ENCODE measurements at regions not wholly inside any gene's neighbourhood (a gene's known extent, or its start where the extent isn't known, plus 50 kb on each side); places are given as distances from the start of the nearest gene placed in this dataset.

DNA sequence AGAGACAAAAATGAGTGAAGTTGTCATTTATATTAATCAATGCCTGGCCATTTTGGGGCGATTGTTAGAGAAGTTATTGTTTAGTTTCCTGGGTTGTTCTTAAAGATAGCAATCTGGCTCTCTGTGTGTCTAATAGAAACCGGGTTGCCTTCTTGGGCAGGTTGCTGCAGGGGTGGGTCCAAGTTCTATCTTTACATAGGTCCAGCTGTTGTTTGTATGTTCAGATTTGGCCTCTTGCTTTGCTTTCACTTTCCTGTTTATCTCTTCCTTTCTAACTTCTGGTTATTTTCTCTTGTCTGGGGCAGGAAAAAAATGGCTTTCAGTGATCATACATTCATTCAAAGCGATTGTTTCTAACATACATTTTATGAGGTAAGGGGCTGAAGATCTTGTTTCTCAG, 128.4 kb upstream of the NOX3 start:
- Histone ChIP-seq H3K27ac (ENCODE audit: low read depth, low read length) (no peak overlapping the region), H3K9ac (ENCODE audit: low read length) (no peak overlapping the region), H3K4me1 (ENCODE audit: control insufficient read depth, insufficient read depth, low read length) (no peaks in the 10 kb centered on the region; the same call in 1 of the 2 replicates), H3K27me3 (ENCODE audit: control insufficient read depth, insufficient read depth, low read length) (no peaks in the 10 kb centered on the region), H3K4me3 (ENCODE audit: low read depth, low read length) (no peak overlapping the region), H3K9me3 (ENCODE audit: control insufficient read depth, insufficient read depth, low read depth, low read length) (0 out of 2 replicates have a peak, but pooled peaks cover 5% of the 10 kb centered on the region), H3K36me3 (ENCODE audit: control insufficient read depth, insufficient read depth, low read length) (no peaks in the 10 kb centered on the region)

DNA sequence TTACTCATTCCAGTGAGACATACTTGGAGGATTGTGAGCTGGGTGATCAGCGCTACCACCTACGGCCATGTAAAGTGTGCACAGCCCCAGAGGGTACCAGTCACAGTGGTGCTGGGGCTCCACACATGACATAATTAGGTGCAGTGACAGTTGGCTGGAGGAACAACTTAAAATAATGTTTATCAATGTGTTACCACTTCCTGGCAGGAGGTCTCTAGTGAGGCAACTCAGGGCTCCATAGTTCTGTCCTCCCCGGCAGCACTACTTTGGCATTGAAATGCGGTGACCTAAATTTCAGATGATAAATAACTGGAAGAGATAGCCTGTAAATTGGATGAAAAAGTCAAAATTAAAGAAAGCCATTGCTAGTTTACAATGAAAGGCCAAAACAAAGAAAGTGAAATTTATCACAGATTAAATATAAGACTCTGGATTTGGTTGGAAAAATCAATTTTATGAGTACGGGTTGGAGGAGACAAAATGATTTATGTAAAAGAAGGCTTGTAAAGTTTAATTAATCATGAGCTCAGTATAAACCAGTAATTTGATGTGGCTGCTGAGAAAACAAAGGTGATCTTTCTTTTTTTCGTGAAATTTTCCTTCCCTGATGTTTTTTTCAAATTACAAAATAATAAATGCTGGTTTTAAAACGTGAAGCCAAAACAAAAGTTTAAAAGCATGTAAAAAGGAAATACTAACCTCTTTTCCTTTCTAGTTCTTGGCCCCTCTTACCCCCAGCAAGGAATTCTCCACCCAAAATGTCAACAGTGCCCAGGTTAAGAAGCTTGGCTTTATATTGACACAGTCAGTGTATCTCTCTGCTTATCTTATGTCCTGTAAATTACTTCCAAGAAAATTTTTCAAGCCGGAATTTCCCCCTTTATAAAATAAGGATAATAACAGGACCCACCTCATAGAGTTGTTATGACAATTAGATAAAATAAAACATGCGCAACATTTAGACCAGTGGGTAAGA, 126.7 kb upstream of the NOX3 start:
- H3K9ac ChIP-seq (ENCODE audit: low read length): no peak overlapping the region
- no peaks in the 10 kb centered on the region for H3K36me3 ChIP-seq (ENCODE audit: control insufficient read depth, insufficient read depth, low read length)
- no peaks in the 10 kb centered on the region for H3K27me3 ChIP-seq (ENCODE audit: control insufficient read depth, insufficient read depth, low read length)
- H3K4me1 ChIP-seq (ENCODE audit: control insufficient read depth, insufficient read depth, low read length): no peaks in the 10 kb centered on the region; the same call in 1 of the 2 replicates
- H3K9me3 ChIP-seq (ENCODE audit: control insufficient read depth, insufficient read depth, low read depth, low read length): 0 out of 2 replicates have a peak, but pooled peaks cover 5% of the 10 kb centered on the region
- no peak overlapping the region for H3K4me3 ChIP-seq (ENCODE audit: low read depth, low read length)
- H3K27ac ChIP-seq (ENCODE audit: low read depth, low read length): no peak overlapping the region

DNA sequence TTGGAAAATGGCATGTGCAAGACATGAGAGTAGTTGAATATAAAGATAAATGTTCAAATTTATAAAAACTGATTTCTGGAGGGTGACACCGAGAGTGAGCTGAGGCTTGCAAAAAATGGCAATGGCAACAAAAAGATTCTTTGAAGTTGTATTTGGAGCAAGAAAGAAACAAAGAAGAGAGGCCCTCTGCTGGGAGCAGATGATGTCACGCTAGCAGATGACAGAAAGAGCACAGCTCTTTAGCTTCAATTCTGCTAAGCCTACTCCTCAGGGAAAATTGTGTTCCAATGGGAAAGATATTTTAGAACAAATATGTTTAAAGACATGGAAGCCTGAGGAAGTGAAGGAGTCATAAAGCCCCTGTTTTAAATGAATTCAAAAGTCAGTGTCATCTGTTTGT, 125.3 kb upstream of the NOX3 start:
- Histone ChIP-seq H3K4me1 (ENCODE audit: control insufficient read depth, insufficient read depth, low read length) (no peaks in the 10 kb centered on the region), H3K27ac (ENCODE audit: low read depth, low read length) (no peak overlapping the region), H3K4me3 (ENCODE audit: low read depth, low read length) (no peak overlapping the region), H3K36me3 (ENCODE audit: control insufficient read depth, insufficient read depth, low read length) (no peaks in the 10 kb centered on the region), H3K27me3 (ENCODE audit: control insufficient read depth, insufficient read depth, low read length) (no peaks in the 10 kb centered on the region), H3K9ac (ENCODE audit: low read length) (no peak overlapping the region), H3K9me3 (ENCODE audit: control insufficient read depth, insufficient read depth, low read depth, low read length) (0 out of 2 replicates have a peak, but pooled peaks cover 5% of the 10 kb centered on the region)

DNA sequence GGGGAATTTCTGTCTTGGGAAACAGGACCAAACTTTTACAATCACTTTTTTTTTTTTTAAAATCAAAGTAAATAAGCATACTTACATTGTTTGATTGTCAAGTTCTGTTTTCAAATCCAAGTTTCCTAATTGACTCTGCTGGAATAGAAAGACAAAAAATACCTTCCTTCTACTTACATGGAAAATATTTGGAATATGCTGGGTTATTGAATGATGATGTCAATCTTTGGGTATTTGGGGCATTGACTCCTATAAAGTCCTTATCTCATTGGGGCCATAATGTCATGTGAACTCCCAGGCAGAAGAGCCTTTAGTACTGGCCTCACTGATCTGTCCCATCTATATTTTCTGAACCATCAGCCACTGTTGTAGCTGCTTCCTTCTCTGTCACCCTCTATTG, 122.6 kb upstream of the NOX3 start:
- Histone ChIP-seq H3K36me3 (ENCODE audit: control insufficient read depth, insufficient read depth, low read length) (no peaks in the 10 kb centered on the region), H3K27me3 (ENCODE audit: control insufficient read depth, insufficient read depth, low read length) (no peaks in the 10 kb centered on the region), H3K9ac (ENCODE audit: low read length) (no peak overlapping the region), H3K4me1 (ENCODE audit: control insufficient read depth, insufficient read depth, low read length) (no peaks in the 10 kb centered on the region), H3K4me3 (ENCODE audit: low read depth, low read length) (no peak overlapping the region), H3K27ac (ENCODE audit: low read depth, low read length) (no peak overlapping the region), H3K9me3 (ENCODE audit: control insufficient read depth, insufficient read depth, low read depth, low read length) (0 out of 2 replicates have a peak, but pooled peaks cover 2% of the 10 kb centered on the region)

DNA sequence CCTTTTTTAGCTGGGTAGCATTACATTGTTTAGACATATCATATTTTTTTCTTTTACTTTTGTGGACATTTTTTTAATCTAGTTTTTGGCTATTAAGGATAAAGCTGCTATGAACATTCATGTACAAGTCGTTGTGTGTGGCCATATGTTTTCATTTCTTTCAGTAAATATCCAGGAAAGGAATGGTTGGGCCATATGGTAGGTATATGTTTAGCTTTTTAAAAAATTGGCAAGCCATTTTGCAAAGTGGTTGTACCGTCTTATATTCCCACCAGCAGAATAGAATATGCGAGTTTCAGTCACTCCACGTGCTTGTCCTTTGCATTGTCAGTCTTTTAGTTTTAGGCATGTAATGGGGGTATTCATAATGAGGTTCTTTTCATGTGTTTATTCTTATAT, 106.3 kb upstream of the NOX3 start:
- Histone ChIP-seq H3K4me1 (ENCODE audit: control insufficient read depth, insufficient read depth, low read length) (no peaks in the 10 kb centered on the region), H3K27me3 (ENCODE audit: control insufficient read depth, insufficient read depth, low read length) (no peaks in the 10 kb centered on the region), H3K4me3 (ENCODE audit: low read depth, low read length) (no peak overlapping the region), H3K9ac (ENCODE audit: low read length) (no peak overlapping the region), H3K36me3 (ENCODE audit: control insufficient read depth, insufficient read depth, low read length) (no peaks in the 10 kb centered on the region), H3K27ac (ENCODE audit: low read depth, low read length) (no peak overlapping the region), H3K9me3 (ENCODE audit: control insufficient read depth, insufficient read depth, low read depth, low read length) (peaks cover 7% of the 10 kb centered on the region; the same call in 1 of the 2 replicates)

DNA sequence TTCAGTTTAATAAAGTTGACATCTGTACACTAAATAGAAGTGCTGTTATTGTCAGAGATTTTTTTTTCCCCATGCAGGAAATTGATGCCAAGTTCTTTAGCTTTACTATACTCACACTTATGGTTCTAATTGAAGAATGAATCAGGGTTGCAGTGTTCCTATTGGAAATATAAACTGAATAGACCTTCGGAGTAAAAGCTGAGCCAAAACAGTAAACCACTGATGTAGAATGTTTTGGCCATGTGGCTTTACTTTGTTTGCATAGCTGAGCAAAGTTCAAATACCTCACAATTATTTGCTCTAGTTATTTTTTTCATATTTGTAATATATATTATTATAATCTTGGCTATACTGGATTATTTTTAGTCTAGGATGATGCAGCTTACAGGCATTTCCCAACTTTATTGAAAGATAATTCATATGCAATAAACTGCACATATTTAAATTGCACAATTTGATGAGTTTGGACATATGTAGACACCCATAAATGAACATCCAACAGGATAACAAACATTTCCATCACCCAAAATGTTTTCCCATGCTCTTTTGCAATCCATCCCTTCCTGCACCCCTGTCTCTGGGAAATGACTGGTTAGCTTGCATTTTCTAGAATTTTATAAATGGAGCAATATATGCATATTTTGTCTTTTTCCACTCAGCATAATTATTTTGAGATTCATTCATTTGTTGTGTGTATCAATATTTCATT, 105.8 kb upstream of the NOX3 start:
- Histone ChIP-seq H3K9ac (ENCODE audit: low read length) (no peak overlapping the region), H3K27me3 (ENCODE audit: control insufficient read depth, insufficient read depth, low read length) (no peaks in the 10 kb centered on the region), H3K4me3 (ENCODE audit: low read depth, low read length) (no peak overlapping the region), H3K27ac (ENCODE audit: low read depth, low read length) (no peak overlapping the region), H3K36me3 (ENCODE audit: control insufficient read depth, insufficient read depth, low read length) (no peaks in the 10 kb centered on the region), H3K4me1 (ENCODE audit: control insufficient read depth, insufficient read depth, low read length) (no peaks in the 10 kb centered on the region), H3K9me3 (ENCODE audit: control insufficient read depth, insufficient read depth, low read depth, low read length) (peaks cover 7% of the 10 kb centered on the region; the same call in 1 of the 2 replicates)

DNA sequence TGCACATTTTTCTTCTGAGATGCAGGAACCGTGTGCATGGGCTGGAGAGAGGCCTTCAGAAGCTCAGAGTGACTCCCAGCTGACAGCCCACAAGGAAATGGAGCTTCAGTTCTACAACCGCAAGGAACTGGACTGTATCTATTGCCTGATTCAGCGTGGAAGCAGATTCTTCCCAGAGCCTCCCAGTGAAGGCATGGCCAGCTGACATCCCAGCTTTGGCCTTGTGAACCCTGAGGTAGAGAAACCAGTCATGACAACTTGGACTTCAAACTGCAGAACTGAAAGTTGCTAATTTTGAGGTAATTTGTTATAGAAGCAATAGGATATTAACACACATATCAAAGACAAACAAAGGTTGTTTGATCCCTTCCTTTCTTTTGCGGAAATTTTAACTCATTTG, 94.3 kb upstream of the NOX3 start:
- Histone ChIP-seq H3K4me1 (ENCODE audit: control insufficient read depth, insufficient read depth, low read length) (no peaks in the 10 kb centered on the region), H3K27me3 (ENCODE audit: control insufficient read depth, insufficient read depth, low read length) (no peaks in the 10 kb centered on the region), H3K36me3 (ENCODE audit: control insufficient read depth, insufficient read depth, low read length) (no peaks in the 10 kb centered on the region)

DNA sequence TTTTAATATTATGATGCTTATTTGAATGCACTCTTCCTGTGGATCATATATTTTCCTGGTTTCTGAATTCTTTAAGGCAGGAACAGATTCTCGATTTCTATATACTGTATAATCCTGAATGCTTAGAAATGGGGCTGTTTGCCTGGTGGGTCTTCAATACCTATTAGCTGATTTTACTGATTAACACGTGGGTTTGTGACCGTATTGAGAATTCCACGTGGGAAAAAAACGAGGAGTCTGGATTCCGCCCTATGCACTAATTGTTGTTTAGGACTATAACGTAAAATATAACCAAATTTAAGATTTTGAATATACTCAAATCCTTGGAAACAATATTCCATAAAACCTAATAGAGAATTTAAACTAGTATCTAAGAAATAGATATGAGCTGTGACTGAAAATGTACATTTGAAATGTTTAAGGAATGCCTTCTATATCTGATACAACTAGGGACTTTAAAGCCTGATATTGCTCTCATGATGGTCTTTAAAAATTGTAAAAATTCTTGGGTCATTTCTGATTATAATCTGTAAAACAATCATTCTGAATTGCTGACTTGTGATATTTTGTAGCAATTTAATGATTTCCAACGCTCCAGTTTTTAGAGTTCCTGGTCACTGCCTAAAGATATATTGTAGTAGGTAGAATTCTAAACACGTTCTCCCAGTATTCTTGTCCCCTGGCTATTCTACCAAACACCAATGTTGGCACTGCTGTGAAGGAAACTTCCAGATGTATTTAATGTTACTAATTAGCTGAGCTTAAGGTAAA, 93.6 kb upstream of the NOX3 start:
- H3K9me3 ChIP-seq (ENCODE audit: control insufficient read depth, insufficient read depth, low read depth, low read length): no peaks in the 10 kb centered on the region
- H3K36me3 ChIP-seq (ENCODE audit: control insufficient read depth, insufficient read depth, low read length): no peaks in the 10 kb centered on the region
- H3K27ac ChIP-seq (ENCODE audit: low read depth, low read length): no peak overlapping the region

More for the DNA sequence above, 94.3 kb upstream of the NOX3 start:
- Histone ChIP-seq H3K9ac (ENCODE audit: low read length) (no peak overlapping the region), H3K9me3 (ENCODE audit: control insufficient read depth, insufficient read depth, low read depth, low read length) (no peaks in the 10 kb centered on the region), H3K4me3 (ENCODE audit: low read depth, low read length) (no peak overlapping the region), H3K27ac (ENCODE audit: low read depth, low read length) (no peak overlapping the region)

DNA sequence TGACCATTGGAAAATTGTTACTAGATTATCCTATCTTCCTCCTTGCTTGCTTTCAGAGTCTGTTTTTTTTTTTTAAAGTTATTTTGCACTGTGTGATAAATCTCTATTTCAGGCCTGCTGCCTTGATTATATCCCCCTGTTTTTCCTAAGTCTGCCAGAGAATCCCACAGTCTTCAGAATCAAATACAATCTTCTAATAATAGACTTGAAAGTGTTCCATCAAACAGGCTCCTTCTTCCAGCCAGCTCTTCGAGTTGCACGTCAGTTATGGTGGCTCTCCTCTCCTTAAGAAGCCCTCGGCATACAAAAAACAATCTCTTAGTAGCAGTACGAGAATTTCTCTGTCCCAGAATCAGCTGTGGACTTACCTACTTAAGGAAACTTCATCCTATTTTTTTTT, 92.9 kb upstream of the NOX3 start:
- no peak overlapping the region for H3K9ac ChIP-seq (ENCODE audit: low read length)
- no peaks in the 10 kb centered on the region for H3K36me3 ChIP-seq (ENCODE audit: control insufficient read depth, insufficient read depth, low read length)
- no peaks in the 10 kb centered on the region for H3K9me3 ChIP-seq (ENCODE audit: control insufficient read depth, insufficient read depth, low read depth, low read length)
- H3K4me1 ChIP-seq (ENCODE audit: control insufficient read depth, insufficient read depth, low read length): no peaks in the 10 kb centered on the region
- no peak overlapping the region for H3K27ac ChIP-seq (ENCODE audit: low read depth, low read length)
- H3K4me3 ChIP-seq (ENCODE audit: low read depth, low read length): no peak overlapping the region
- H3K27me3 ChIP-seq (ENCODE audit: control insufficient read depth, insufficient read depth, low read length): no peaks in the 10 kb centered on the region

More for the DNA sequence above, 93.6 kb upstream of the NOX3 start:
- H3K9ac ChIP-seq (ENCODE audit: low read length): no peak overlapping the region
- H3K4me3 ChIP-seq (ENCODE audit: low read depth, low read length): no peak overlapping the region
- H3K27me3 ChIP-seq (ENCODE audit: control insufficient read depth, insufficient read depth, low read length): no peaks in the 10 kb centered on the region
- no peaks in the 10 kb centered on the region for H3K4me1 ChIP-seq (ENCODE audit: control insufficient read depth, insufficient read depth, low read length)

DNA sequence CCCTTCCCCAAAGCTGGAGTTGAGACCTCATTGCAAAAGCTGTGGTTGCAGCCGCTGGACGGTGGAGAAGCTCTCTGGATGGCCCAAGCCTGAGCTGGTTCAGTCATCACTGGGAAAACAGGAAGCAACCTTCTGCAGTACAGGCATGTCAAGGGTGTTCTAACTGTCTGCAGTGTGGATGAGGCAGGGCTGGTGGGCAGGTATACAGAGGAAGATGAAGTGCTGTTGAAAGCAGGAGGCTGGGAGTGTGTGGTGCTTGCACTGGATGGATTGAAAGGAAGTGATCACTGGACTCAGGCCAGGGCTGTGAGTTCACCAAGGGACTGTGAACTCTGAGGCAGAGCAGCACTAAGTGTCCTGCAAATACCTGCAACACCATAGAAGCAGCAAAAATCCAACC, 89.0 kb upstream of the NOX3 start:
- Histone ChIP-seq H3K4me1 (ENCODE audit: control insufficient read depth, insufficient read depth, low read length) (no peaks in the 10 kb centered on the region), H3K36me3 (ENCODE audit: control insufficient read depth, insufficient read depth, low read length) (no peaks in the 10 kb centered on the region), H3K4me3 (ENCODE audit: low read depth, low read length) (no peak overlapping the region), H3K27ac (ENCODE audit: low read depth, low read length) (no peak overlapping the region), H3K9ac (ENCODE audit: low read length) (no peak overlapping the region), H3K27me3 (ENCODE audit: control insufficient read depth, insufficient read depth, low read length) (no peaks in the 10 kb centered on the region), H3K9me3 (ENCODE audit: control insufficient read depth, insufficient read depth, low read depth, low read length) (no peaks in the 10 kb centered on the region)
